Neutrophil (primary cell): ENCODE measurements at regions not wholly inside any gene's neighbourhood (a gene's known extent, or its start where the extent isn't known, plus 50 kb on each side); places are given as distances from the start of the nearest gene placed in this dataset.

Experiments
- H3K27ac ChIP-seq: fragments of 200-600 bp; sonication (generic); 2 replicates; pipeline ENCODE4 v1.5.1; 2016; ENCODE audit warnings: mild to moderate bottlenecking, moderate library complexity
- H3K27me3 ChIP-seq: fragments of 200-600 bp; sonication (generic); 2 replicates; pipeline ENCODE4 v1.6.0; 2016; ENCODE audit warnings: mild to moderate bottlenecking
- H3K36me3 ChIP-seq: fragments of 200-600 bp; sonication (generic); 2 replicates; pipeline ENCODE4 v1.5.1; 2017
- H3K4me1 ChIP-seq, 2 experiments: fragments of 200-600 bp in 1 of 2; sonication (generic) in 1 of 2; 1 replicate in 1 of 2; 2 replicates in 1 of 2; pipeline versions ENCODE4 v1.5.1 to v1.6.1; 2013 to 2016; ENCODE audit warnings: low read depth in 1 of 2, low read length in 1 of 2, mild to moderate bottlenecking in 1 of 2, moderate library complexity in 1 of 2; ENCODE audit not compliant: control insufficient read depth in 1 of 2, insufficient read depth in 1 of 2
- H3K4me3 ChIP-seq, 2 experiments: fragments of 200-600 bp in 1 of 2; sonication (generic) in 1 of 2; 1 replicate in 1 of 2; 2 replicates in 1 of 2; pipeline ENCODE4 v1.5.1; 2013 to 2016; ENCODE audit warnings: low read depth in 1 of 2, low read length in 1 of 2, mild to moderate bottlenecking in 1 of 2, moderate library complexity in 1 of 2
- H3K9me3 ChIP-seq: fragments of 200-600 bp; sonication (generic); 2 replicates; pipeline ENCODE4 v1.5.1; 2016
- TF ChIP-seq, protein P1 (sequence below): fragments of 200-600 bp; sonication (generic); IDR thresholded peaks from 2 replicates; pipeline ENCODE4 v1.5.1; 2016; ENCODE audit warnings: antibody characterized with exemption

DNA sequence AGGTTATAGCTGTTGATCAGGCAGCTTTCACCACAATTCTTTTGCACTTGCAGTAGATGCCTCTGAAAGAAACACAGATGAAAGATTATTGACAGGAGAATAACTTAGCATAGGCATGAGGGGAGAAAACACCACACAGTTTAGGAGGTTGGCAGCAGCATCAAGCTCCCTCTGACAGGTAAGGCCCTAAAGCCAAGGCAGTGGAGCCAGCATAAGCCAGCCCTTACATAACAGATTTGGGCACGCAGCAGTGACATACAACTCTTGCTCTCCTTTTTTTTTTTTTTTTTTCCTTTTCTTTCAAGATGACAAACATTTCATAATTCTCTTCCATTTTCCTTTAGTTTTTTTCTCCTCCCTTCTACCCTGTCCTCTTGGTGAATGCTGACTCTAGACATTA lies 257.6 kb upstream of the ADAMTSL1 start:
- Histone ChIP-seq H3K4me3 (no peak overlapping the region), H3K9me3 (no peaks in the 10 kb centered on the region), H3K4me1 (no peaks in the 10 kb centered on the region), H3K27ac (no peak overlapping the region), H3K27me3 (no peaks in the 10 kb centered on the region), H3K36me3 (no peaks in the 10 kb centered on the region)
- TF ChIP-seq, protein P1, sequence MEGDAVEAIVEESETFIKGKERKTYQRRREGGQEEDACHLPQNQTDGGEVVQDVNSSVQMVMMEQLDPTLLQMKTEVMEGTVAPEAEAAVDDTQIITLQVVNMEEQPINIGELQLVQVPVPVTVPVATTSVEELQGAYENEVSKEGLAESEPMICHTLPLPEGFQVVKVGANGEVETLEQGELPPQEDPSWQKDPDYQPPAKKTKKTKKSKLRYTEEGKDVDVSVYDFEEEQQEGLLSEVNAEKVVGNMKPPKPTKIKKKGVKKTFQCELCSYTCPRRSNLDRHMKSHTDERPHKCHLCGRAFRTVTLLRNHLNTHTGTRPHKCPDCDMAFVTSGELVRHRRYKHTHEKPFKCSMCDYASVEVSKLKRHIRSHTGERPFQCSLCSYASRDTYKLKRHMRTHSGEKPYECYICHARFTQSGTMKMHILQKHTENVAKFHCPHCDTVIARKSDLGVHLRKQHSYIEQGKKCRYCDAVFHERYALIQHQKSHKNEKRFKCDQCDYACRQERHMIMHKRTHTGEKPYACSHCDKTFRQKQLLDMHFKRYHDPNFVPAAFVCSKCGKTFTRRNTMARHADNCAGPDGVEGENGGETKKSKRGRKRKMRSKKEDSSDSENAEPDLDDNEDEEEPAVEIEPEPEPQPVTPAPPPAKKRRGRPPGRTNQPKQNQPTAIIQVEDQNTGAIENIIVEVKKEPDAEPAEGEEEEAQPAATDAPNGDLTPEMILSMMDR: no peak

DNA sequence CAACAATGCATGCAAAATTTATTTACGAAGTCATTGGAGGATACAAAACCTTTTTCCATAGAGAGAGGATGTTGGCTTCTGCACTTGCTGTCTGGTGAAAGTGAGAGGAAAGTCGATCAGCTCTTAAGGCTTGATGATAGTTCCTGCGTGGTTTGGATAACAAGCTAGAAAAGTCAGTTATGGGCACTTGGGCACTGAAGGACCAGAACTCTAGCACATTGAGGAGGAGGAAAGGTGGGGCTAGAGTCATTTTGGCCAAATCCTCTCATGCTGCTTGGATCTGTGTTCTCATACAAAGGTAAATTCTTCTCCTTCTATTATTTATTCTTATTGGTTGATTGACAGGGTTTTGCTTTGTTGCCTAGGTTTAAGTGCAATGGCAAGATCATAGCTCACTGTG lies 245.9 kb upstream of the ADAMTSL1 start:
- Histone ChIP-seq H3K9me3 (no peaks in the 10 kb centered on the region), H3K4me1 (no peaks in the 10 kb centered on the region), H3K36me3 (no peaks in the 10 kb centered on the region), H3K27ac (no peak overlapping the region), H3K27me3 (no peaks in the 10 kb centered on the region), H3K4me3 (no peak overlapping the region)
- TF ChIP-seq, protein P1: no peak

DNA sequence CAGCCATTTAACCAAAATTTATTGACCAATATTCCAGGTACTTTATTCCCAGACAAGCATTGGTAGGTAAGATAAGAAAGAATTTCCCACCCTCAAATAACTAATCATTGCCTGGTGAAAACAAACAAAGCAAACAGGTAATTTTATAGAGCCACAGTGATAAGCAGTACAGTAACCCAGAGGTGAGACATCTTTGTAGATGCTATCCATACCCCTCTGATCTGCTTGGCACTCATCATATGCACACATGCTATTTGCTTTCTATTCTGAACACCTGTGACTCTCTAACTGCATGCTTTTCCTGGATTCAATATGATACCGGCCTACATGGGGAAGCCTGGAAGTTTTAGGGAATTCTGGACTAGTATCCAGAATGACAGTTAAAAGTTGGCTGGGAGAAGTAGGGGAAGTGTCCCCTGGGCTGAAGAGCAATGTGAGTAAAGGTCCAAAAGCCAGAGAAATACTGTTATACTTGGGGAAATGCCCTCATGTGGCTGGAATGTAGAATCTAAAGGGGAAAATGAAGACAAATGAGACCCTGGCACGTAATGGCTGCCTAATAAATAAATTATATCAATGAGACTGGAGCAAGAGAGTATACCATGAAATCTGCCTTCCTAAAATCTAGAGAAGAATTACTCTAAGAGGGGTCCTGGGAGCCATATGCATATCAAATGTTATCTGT lies 243.8 kb upstream of the ADAMTSL1 start:
- no peaks in the 10 kb centered on the region for H3K9me3 ChIP-seq
- no peak overlapping the region for H3K27ac ChIP-seq
- H3K27me3 ChIP-seq: no peaks in the 10 kb centered on the region
- H3K4me3 ChIP-seq: no peak overlapping the region
- H3K36me3 ChIP-seq: no peaks in the 10 kb centered on the region
- no peaks in the 10 kb centered on the region for H3K4me1 ChIP-seq
- TF ChIP-seq, protein P1: no peak

DNA sequence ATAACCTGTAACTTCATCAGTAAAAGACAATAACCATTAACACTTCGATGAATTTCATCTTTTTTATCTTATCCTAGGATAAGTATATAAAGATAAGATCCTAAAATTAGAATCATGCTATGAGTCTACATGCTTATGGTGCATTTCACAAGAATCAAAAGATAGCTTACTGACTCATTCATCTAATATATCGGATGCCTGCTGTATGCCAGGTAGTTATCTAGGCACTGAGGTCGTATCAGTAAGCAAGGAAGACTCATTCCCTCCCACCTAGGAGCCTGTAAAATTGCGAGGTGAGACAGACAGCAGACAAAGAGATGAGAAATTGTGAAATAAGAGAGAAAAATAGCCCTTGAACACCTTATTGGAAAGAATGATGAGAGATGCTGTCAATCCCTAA lies 240.6 kb upstream of the ADAMTSL1 start:
- Histone ChIP-seq H3K4me1 (no peaks in the 10 kb centered on the region), H3K36me3 (no peaks in the 10 kb centered on the region), H3K27me3 (no peaks in the 10 kb centered on the region), H3K4me3 (no peak overlapping the region), H3K9me3 (no peaks in the 10 kb centered on the region), H3K27ac (no peak overlapping the region)
- TF ChIP-seq, protein P1: no peak

DNA sequence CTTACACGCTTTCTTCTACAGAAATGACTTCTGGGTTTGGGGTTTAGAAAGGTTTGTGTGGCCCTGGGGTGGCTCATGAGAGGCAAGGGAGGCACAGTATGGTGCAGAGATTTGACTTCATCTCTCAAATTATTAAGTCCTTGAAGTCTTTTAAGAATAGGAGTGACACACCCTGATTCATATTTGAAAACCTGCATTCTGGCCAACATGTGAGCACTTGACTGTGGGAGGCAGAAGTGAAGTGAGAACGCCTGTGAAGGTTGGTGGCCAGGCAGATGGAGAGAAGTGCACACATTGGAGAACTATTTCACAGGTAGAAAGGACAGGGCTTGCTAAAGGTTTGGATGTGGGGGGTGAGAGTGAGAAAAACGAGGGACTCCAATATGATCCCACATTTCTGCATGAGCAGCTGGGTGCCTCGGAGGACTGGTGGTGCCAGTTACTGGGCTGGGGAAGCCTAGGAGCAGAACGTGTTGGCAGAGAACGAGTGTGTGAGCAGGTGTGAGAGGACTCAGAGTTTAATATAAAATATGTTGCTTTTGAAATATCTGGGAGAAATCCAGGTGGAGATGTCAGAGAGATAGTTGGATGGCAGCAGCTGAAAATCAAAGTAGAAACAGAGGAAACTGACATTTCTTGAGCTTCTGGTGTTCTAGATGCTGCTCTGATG lies 240.0 kb upstream of the ADAMTSL1 start:
- TF ChIP-seq, protein P1: no peak
- H3K27ac ChIP-seq: no peak overlapping the region
- H3K9me3 ChIP-seq: no peaks in the 10 kb centered on the region
- no peak overlapping the region for H3K4me3 ChIP-seq
- H3K36me3 ChIP-seq: no peaks in the 10 kb centered on the region
- H3K27me3 ChIP-seq: no peaks in the 10 kb centered on the region
- H3K4me1 ChIP-seq: no peaks in the 10 kb centered on the region
